Mesenchymal stem cell (in vitro differentiated cells and primary cell): ENCODE measurements at regions not wholly inside any gene's neighbourhood (a gene's known extent, or its start where the extent isn't known, plus 50 kb on each side); places are given as distances from the start of the nearest gene placed in this dataset.

Experiments
- DNase-seq: peaks from one replicate; pipeline ENCODE4 v3.0.0-alpha.2; 2013
- H2AFZ ChIP-seq: one replicate; pipeline ENCODE4 v1.6.1; 2013; ENCODE audit warnings: low read depth, mild to moderate bottlenecking, control low read depth, inconsistent platforms, low read length, moderate library complexity
- H2AK5ac ChIP-seq: 2 replicates; pipeline ENCODE4 v1.6.1; 2013; ENCODE audit warnings: low read length, moderate library complexity, mild to moderate bottlenecking, inconsistent platforms; ENCODE audit not compliant: severe bottlenecking
- H2BK120ac ChIP-seq: one replicate; pipeline ENCODE4 v1.6.1; 2013; ENCODE audit warnings: low read depth, mild to moderate bottlenecking, inconsistent platforms, low read length, moderate library complexity
- H2BK12ac ChIP-seq, 2 experiments: one replicate each; pipeline ENCODE4 v1.6.1; 2013; ENCODE audit warnings: inconsistent platforms in 2 of 2, low read length in 2 of 2, mild to moderate bottlenecking in 2 of 2, moderate library complexity in 2 of 2, control low read depth in 1 of 2
- H2BK15ac ChIP-seq: one replicate; pipeline ENCODE4 v1.6.1; 2013; ENCODE audit warnings: mild to moderate bottlenecking, low read depth, inconsistent platforms; ENCODE audit not compliant: poor library complexity, severe bottlenecking
- H2BK5ac ChIP-seq: 2 replicates; pipeline ENCODE4 v1.6.1; 2013; ENCODE audit warnings: low read depth, mild to moderate bottlenecking, low read length, control low read depth, inconsistent platforms; ENCODE audit not compliant: poor library complexity, severe bottlenecking
- H3K14ac ChIP-seq, 2 experiments: one replicate each; pipeline ENCODE4 v1.6.1; 2013; ENCODE audit warnings: inconsistent platforms in 2 of 2, low read length in 2 of 2, control low read depth in 1 of 2, mild to moderate bottlenecking in 1 of 2, moderate library complexity in 1 of 2
- H3K18ac ChIP-seq, 2 experiments: one replicate each; pipeline ENCODE4 v1.6.1; 2013; ENCODE audit warnings: inconsistent platforms in 2 of 2, low read length in 2 of 2, control low read depth in 1 of 2, low read depth in 1 of 2, mild to moderate bottlenecking in 1 of 2
- H3K23ac ChIP-seq, 2 experiments: one replicate each; pipeline ENCODE4 v1.6.1; 2013; ENCODE audit warnings: inconsistent platforms in 2 of 2, low read length in 2 of 2, mild to moderate bottlenecking in 2 of 2, moderate library complexity in 2 of 2, control low read depth in 1 of 2
- H3K27ac ChIP-seq: 2 replicates; pipeline ENCODE4 v1.5.1; 2013; ENCODE audit warnings: mild to moderate bottlenecking, moderate library complexity, low read length, control low read depth, inconsistent platforms; ENCODE audit not compliant: poor library complexity, severe bottlenecking
- H3K27me3 ChIP-seq, 2 experiments: 2 replicates each; pipeline versions ENCODE4 v1.6.1 to v1.7.0; 2013; ENCODE audit warnings: low read length in 2 of 2, mild to moderate bottlenecking in 2 of 2, moderate library complexity in 2 of 2, control low read depth in 1 of 2, inconsistent platforms in 1 of 2; ENCODE audit not compliant: control insufficient read depth in 1 of 2, insufficient read depth in 1 of 2
- H3K36me3 ChIP-seq, 2 experiments: 2 replicates each; pipeline versions ENCODE4 v1.6.1 to v1.7.0; 2013; ENCODE audit warnings: low read length in 2 of 2, control low read depth in 1 of 2, inconsistent platforms in 1 of 2, low read depth in 1 of 2, mild to moderate bottlenecking in 1 of 2; ENCODE audit not compliant: insufficient read depth in 2 of 2, control insufficient read depth in 1 of 2
- H3K4ac ChIP-seq, 2 experiments: one replicate each; pipeline ENCODE4 v1.6.1; 2013; ENCODE audit warnings: inconsistent platforms in 2 of 2, low read length in 2 of 2, mild to moderate bottlenecking in 2 of 2, moderate library complexity in 2 of 2, control low read depth in 1 of 2, low read depth in 1 of 2
- H3K4me1 ChIP-seq: 2 replicates; pipeline ENCODE4 v1.6.1; 2013; ENCODE audit warnings: low read depth, low read length, control low read depth; ENCODE audit not compliant: control insufficient read depth, insufficient read depth
- H3K4me2 ChIP-seq: 2 replicates; pipeline ENCODE4 v1.6.1; 2013; ENCODE audit warnings: low read length, mild to moderate bottlenecking, inconsistent platforms; ENCODE audit not compliant: poor library complexity, severe bottlenecking
- H3K4me3 ChIP-seq, 2 experiments: 2 replicates each; pipeline versions ENCODE4 v1.5.1 to v1.7.0; 2013; ENCODE audit warnings: low read length in 2 of 2, mild to moderate bottlenecking in 2 of 2, control low read depth in 1 of 2, low read depth in 1 of 2; ENCODE audit not compliant: insufficient read depth in 1 of 2
- H3K79me1 ChIP-seq: replicated peaks from 2 replicates; pipeline ENCODE4 v1.6.1; 2013; ENCODE audit warnings: mild to moderate bottlenecking, control low read depth, low read length, inconsistent platforms; ENCODE audit not compliant: poor library complexity, severe bottlenecking
- H3K9ac ChIP-seq: 2 replicates; pipeline ENCODE4 v1.7.0; 2013; ENCODE audit warnings: mild to moderate bottlenecking, low read length, moderate library complexity
- H3K9me3 ChIP-seq: 2 replicates; pipeline ENCODE4 v1.7.0; 2013; ENCODE audit warnings: mild to moderate bottlenecking, low read length; ENCODE audit not compliant: control insufficient read depth
- H4K8ac ChIP-seq: one replicate; pipeline ENCODE4 v1.6.1; 2013; ENCODE audit warnings: inconsistent platforms, mild to moderate bottlenecking, low read length, moderate library complexity
- H4K91ac ChIP-seq: one replicate; pipeline ENCODE4 v1.6.1; 2013; ENCODE audit warnings: mild to moderate bottlenecking, low read length, inconsistent platforms
- WGBS: methylation state at CpG from one replicate; pipeline ENCODE4 v1.1.7; 2013; ENCODE audit warnings: mixed read lengths; 5-methylcytosine and 5-hydroxymethylcytosine counted together

GRCh38 chr3:18843188-18843587, 305.1 kb upstream of the KCNH8 start:
- Histone ChIP-seq H4K8ac (no peak overlapping the region), H3K27ac (no peak overlapping the region), H2AFZ (no peak overlapping the region), H3K9ac (no peak overlapping the region), H2BK120ac (no peak overlapping the region), H3K79me1 (no peaks in the 10 kb centered on the region), H2BK15ac (no peak overlapping the region), H3K9me3 (no peaks in the 10 kb centered on the region), H2AK5ac (no peak overlapping the region), H3K4me3 (no peak overlapping the region), H3K36me3 (no peaks in the 10 kb centered on the region), H3K14ac (no peak overlapping the region), H3K27me3 (no peaks in the 10 kb centered on the region), H3K4ac (no peak overlapping the region), H2BK5ac (no peak overlapping the region), H3K4me2 (no peak overlapping the region), H3K23ac (no peak overlapping the region), H3K18ac (no peak overlapping the region), H2BK12ac (no peak overlapping the region), H4K91ac (no peak overlapping the region), H3K4me1 (no peaks in the 10 kb centered on the region)
- no peak for DNase-seq
- WGBS, result 72% methylated on average over 3 of the region's 3 CpGs

- H3K79me1 ChIP-seq, result no peaks in the 10 kb centered on the region
- H3K4ac ChIP-seq, result no peak overlapping the region
- H3K18ac ChIP-seq, result no peak overlapping the region
- no peak overlapping the region for H2BK5ac ChIP-seq
- no peak overlapping the region for H3K4me3 ChIP-seq
- no peak overlapping the region for H3K23ac ChIP-seq
- no peaks in the 10 kb centered on the region for H3K36me3 ChIP-seq
- no peaks in the 10 kb centered on the region for H3K9me3 ChIP-seq
- no peak overlapping the region for H2BK12ac ChIP-seq
- no peak overlapping the region for H2BK15ac ChIP-seq
- no peaks in the 10 kb centered on the region for H3K4me1 ChIP-seq
- no peak overlapping the region for H3K27ac ChIP-seq
- no peak overlapping the region for H4K91ac ChIP-seq
- WGBS, result 90% methylated on average over 4 of the region's 6 CpGs
- no peak for DNase-seq
- H2AK5ac ChIP-seq, result no peak overlapping the region
- H2AFZ ChIP-seq, result no peak overlapping the region
- no peak overlapping the region for H4K8ac ChIP-seq
- H3K4me2 ChIP-seq, result no peak overlapping the region
- no peaks in the 10 kb centered on the region for H3K27me3 ChIP-seq
- no peak overlapping the region for H3K14ac ChIP-seq
- H2BK120ac ChIP-seq, result no peak overlapping the region
- H3K9ac ChIP-seq, result no peak overlapping the region
Measured at GRCh38 chr3:18841422-18842343, 306.6 kb upstream of the KCNH8 start.

DNA sequence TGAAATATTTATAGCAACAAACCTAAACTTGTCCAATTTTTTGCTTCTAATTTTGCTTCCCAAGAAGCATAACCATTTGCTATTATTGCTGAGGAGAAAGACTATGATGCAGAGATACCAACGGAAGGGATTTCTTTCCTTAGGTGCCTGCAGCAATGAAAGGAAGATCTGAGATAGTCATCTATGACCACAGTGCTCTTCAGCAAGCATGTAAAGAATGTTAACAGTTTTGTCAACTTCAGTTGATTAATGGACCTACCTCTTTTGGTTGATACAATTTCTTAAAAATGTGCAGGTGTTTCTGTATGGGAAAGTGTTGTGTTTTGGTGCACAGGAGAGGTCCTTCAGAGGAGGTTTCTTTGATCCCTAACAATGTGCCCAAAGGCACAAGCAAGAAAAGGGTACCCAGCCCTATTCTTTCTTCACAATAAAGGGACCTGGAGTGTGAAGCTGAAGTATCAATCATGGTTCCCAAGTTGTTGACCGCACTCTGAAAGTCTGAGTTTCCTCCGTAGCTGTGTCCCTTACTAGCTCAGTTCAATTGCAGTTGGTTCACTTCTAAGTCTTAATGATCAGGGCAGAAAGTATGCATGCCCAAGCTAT, 307.7 kb upstream of the KCNH8 start:
- Histone ChIP-seq H3K4me2 (no peak overlapping the region), H3K36me3 (no peaks in the 10 kb centered on the region), H2AK5ac (no peak overlapping the region), H3K4ac (no peak overlapping the region), H3K4me1 (no peaks in the 10 kb centered on the region), H2BK5ac (no peak overlapping the region), H3K9ac (no peak overlapping the region), H2BK12ac (no peak overlapping the region), H2AFZ (no peak overlapping the region), H3K27ac (no peak overlapping the region), H4K91ac (no peak overlapping the region), H3K9me3 (no peaks in the 10 kb centered on the region), H4K8ac (no peak overlapping the region), H3K4me3 (no peak overlapping the region), H3K18ac (no peak overlapping the region), H3K23ac (no peak overlapping the region), H3K79me1 (no peaks in the 10 kb centered on the region), H2BK15ac (no peak overlapping the region), H3K14ac (no peak overlapping the region), H2BK120ac (no peak overlapping the region), H3K27me3 (no peaks in the 10 kb centered on the region)
- DNase-seq, result no peak
- 63% methylated on average over 3 of the region's 3 CpGs for WGBS

GRCh38 chr3:18838758-18839157, 309.6 kb upstream of the KCNH8 start:
- Histone ChIP-seq H3K4me2 (no peak overlapping the region), H3K14ac (no peak overlapping the region), H2BK12ac (no peak overlapping the region), H4K91ac (no peak overlapping the region), H2AK5ac (no peak overlapping the region), H3K23ac (no peak overlapping the region), H3K18ac (no peak overlapping the region), H2BK120ac (no peak overlapping the region), H3K79me1 (no peaks in the 10 kb centered on the region), H3K9me3 (no peaks in the 10 kb centered on the region), H3K4me1 (no peaks in the 10 kb centered on the region), H2BK15ac (no peak overlapping the region), H2AFZ (no peak overlapping the region), H3K27me3 (no peaks in the 10 kb centered on the region), H3K4me3 (no peak overlapping the region), H3K36me3 (no peaks in the 10 kb centered on the region), H2BK5ac (no peak overlapping the region), H4K8ac (no peak overlapping the region), H3K27ac (no peak overlapping the region), H3K9ac (no peak overlapping the region), H3K4ac (no peak overlapping the region)
- no peak for DNase-seq
- no CpG with 5 or more reads among the region's 1 CpG for WGBS
